Heart left ventricle (tissue), 13 donors: ENCODE measurements at regions not wholly inside any gene's neighbourhood (a gene's known extent, or its start where the extent isn't known, plus 50 kb on each side); places are given as distances from the start of the nearest gene placed in this dataset.

ENCODE experiments used
- POLR2A ChIP-seq, 2 donors: fragments of 450-650 bp; IDR thresholded peaks; one replicate each; pipeline ENCODE4 v1.6.1; 2017; ENCODE audit warnings: antibody characterized with exemption in 2 of 2, mild to moderate bottlenecking in 2 of 2, moderate library complexity in 2 of 2
- TF ChIP-seq, protein P1 (sequence below), 12 donors: fragments of 200-600 bp; sonication (generic) in 4 of 12; IDR thresholded peaks; one replicate each; pipeline versions ENCODE4 v1.5.0 to v1.8.0; 2018 to 2022; ENCODE audit warnings: antibody characterized with exemption in 12 of 12, mild to moderate bottlenecking in 5 of 12
- donor health status: ischemic (EF 13 %, LVEDD 7.1; RV severe dilation, severe dysfunction).
- donor health status: DM: no; HTN: yes; CAD: no.
- donor health status: DM: no; HTN: no; CAD: no.
- donor health status: ischemic (EF 25% LVEDD 6.9; RV normal size, moderate dysfunction).
- donor health status: ischemic (EF 25% LVEDD 5.7; RV mildly dilated, moderate dysfunction).
- donor health status: ischemic (EF 35%, LVEDD 5.7; RV mildly dilated, moderate dysfunction).
- donor health status: nonischemic (EF 11% LVEDD 7.7; RV severe dilation, severe dysfunction).
- donor health status: DM: yes; HTN: yes; CAD: no.
- donor health status: PGD.
- donor health status: ischemic (EF 29% LVEDD 5.4; RV normal size, mild dysfunction).
- donor health status: nonischemic (EF 23%, LVEDD 6.1; RV moderate dilation, normal function).

DNA sequence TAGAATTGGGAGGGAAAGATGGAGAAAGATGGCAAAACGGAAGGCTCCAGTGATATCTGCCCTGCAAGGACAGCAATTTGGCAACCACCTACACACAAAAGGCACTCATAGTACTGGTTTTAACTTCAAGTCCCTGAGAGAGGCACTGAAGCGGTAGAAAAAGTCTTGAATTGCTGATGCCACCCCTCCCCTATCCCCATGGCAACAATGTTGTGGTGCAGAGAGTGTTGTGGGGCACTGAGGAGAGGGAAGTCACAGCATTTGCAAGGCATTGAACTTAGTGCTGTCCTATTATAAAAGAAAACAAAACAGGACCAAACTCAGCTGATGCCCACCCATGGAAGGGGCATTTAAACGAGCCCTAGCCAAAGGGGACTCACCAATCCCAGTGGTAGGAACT, 343.7 kb downstream of the HAO1 start:
- TF ChIP-seq, protein P1, sequence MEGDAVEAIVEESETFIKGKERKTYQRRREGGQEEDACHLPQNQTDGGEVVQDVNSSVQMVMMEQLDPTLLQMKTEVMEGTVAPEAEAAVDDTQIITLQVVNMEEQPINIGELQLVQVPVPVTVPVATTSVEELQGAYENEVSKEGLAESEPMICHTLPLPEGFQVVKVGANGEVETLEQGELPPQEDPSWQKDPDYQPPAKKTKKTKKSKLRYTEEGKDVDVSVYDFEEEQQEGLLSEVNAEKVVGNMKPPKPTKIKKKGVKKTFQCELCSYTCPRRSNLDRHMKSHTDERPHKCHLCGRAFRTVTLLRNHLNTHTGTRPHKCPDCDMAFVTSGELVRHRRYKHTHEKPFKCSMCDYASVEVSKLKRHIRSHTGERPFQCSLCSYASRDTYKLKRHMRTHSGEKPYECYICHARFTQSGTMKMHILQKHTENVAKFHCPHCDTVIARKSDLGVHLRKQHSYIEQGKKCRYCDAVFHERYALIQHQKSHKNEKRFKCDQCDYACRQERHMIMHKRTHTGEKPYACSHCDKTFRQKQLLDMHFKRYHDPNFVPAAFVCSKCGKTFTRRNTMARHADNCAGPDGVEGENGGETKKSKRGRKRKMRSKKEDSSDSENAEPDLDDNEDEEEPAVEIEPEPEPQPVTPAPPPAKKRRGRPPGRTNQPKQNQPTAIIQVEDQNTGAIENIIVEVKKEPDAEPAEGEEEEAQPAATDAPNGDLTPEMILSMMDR (IDR thresholded peaks at IDR 0.05): no peak
- TF ChIP-seq POLR2A (IDR thresholded peaks at IDR 0.05): no peak
